Osteocyte (in vitro differentiated cells): ENCODE measurements at regions not wholly inside any gene's neighbourhood (a gene's known extent, or its start where the extent isn't known, plus 50 kb on each side); places are given as distances from the start of the nearest gene placed in this dataset.

Source experiments
- DNase-seq: peaks from one replicate; pipeline ENCODE4 v3.0.0; 2021; ENCODE audit warnings: mixed read lengths; ENCODE audit not compliant: unreplicated experiment; ENCODE audit errors: extremely low spot score
- H3K27ac Mint-ChIP-seq: one replicate; pipeline ENCODE4 v1.8.0; 2021; ENCODE audit warnings: mild to moderate bottlenecking, mixed read lengths; ENCODE audit not compliant: unreplicated experiment
- H3K27me3 Mint-ChIP-seq: one replicate; pipeline ENCODE4 v1.8.0; 2021; ENCODE audit warnings: mixed read lengths; ENCODE audit not compliant: unreplicated experiment
- H3K36me3 Mint-ChIP-seq: one replicate; pipeline ENCODE4 v1.8.0; 2021; ENCODE audit warnings: mixed read lengths; ENCODE audit not compliant: unreplicated experiment
- H3K4me1 Mint-ChIP-seq: one replicate; pipeline ENCODE4 v1.8.0; 2021; ENCODE audit warnings: mixed read lengths; ENCODE audit not compliant: unreplicated experiment
- H3K4me3 Mint-ChIP-seq: one replicate; pipeline ENCODE4 v1.8.0; 2021; ENCODE audit warnings: mild to moderate bottlenecking, moderate library complexity, mixed read lengths; ENCODE audit not compliant: unreplicated experiment
- H3K9me3 Mint-ChIP-seq: one replicate; pipeline ENCODE4 v1.8.0; 2021; ENCODE audit warnings: mixed read lengths; ENCODE audit not compliant: unreplicated experiment
- CTCF ChIP-seq: fragments of 200-600 bp; sonication (generic); IDR thresholded peaks from 2 replicates; pipeline ENCODE4 v1.5.0; 2021; ENCODE audit warnings: antibody characterized with exemption, mild to moderate bottlenecking, moderate library complexity

GRCh38 chr11:90321018-90321417 lies 98.2 kb upstream of the CHORDC1 start:
- Mint-ChIP-seq H3K9me3 (no peaks in the 10 kb centered on the region), H3K27me3 (peaks cover 2% of the 10 kb centered on the region), H3K4me1 (no peaks in the 10 kb centered on the region), H3K36me3 (no peaks in the 10 kb centered on the region), H3K27ac (no peak overlapping the region), H3K4me3 (no peak overlapping the region)
- no peak for DNase-seq
- TF ChIP-seq CTCF = no peak

- TF ChIP-seq CTCF = no peak
- H3K4me3 Mint-ChIP-seq = no peak overlapping the region
- no peak for DNase-seq
- no peaks in the 10 kb centered on the region for H3K4me1 Mint-ChIP-seq
- H3K27me3 Mint-ChIP-seq = peaks cover 2% of the 10 kb centered on the region
- H3K36me3 Mint-ChIP-seq = no peaks in the 10 kb centered on the region
- no peak overlapping the region for H3K27ac Mint-ChIP-seq
- H3K9me3 Mint-ChIP-seq = no peaks in the 10 kb centered on the region
Observed at GRCh38 chr11:90318651-90319050, 95.8 kb upstream of the CHORDC1 start.

- Mint-ChIP-seq H3K27ac (no peak overlapping the region), H3K4me3 (no peak overlapping the region), H3K36me3 (no peaks in the 10 kb centered on the region), H3K4me1 (no peaks in the 10 kb centered on the region), H3K27me3 (peaks cover 2% of the 10 kb centered on the region), H3K9me3 (no peaks in the 10 kb centered on the region)
- TF ChIP-seq CTCF = no peak
- DNase-seq = no peak
Observed at GRCh38 chr11:90310210-90310609, 87.4 kb upstream of the CHORDC1 start.

GRCh38 chr11:90309693-90310092 lies 86.8 kb upstream of the CHORDC1 start:
- Mint-ChIP-seq H3K27me3 (peaks cover 2% of the 10 kb centered on the region), H3K9me3 (no peaks in the 10 kb centered on the region), H3K4me3 (no peak overlapping the region), H3K36me3 (no peaks in the 10 kb centered on the region), H3K4me1 (no peaks in the 10 kb centered on the region), H3K27ac (no peak overlapping the region)
- no peak for DNase-seq
- TF ChIP-seq CTCF = no peak

GRCh38 chr11:90294526-90294925 lies 71.7 kb upstream of the CHORDC1 start:
- DNase-seq = no peak
- Mint-ChIP-seq H3K27ac (no peak overlapping the region), H3K36me3 (no peaks in the 10 kb centered on the region), H3K9me3 (no peaks in the 10 kb centered on the region), H3K27me3 (peaks cover 5% of the 10 kb centered on the region), H3K4me3 (no peak overlapping the region), H3K4me1 (no peaks in the 10 kb centered on the region)
- no peak for TF ChIP-seq CTCF
